IPS DF 6.9 (cell line): ENCODE measurements at regions not wholly inside any gene's neighbourhood (a gene's known extent, or its start where the extent isn't known, plus 50 kb on each side); places are given as distances from the start of the nearest gene placed in this dataset.
"Not testable (repeated sequence)": the region's sequence is repeated elsewhere in the genome, so short reads cannot be mapped to it uniquely, and the experiment has no call there.

Experiments used
- DNase-seq: peaks from one replicate; pipeline ENCODE4 v3.0.0-alpha.2; 2013; ENCODE audit warnings: low read depth, low spot score
- H3K27ac ChIP-seq: one replicate; pipeline ENCODE4 v1.5.1; 2013; ENCODE audit warnings: low read length, control low read depth
- H3K27me3 ChIP-seq: 2 replicates; pipeline ENCODE4 v1.6.1; 2013; ENCODE audit warnings: mild to moderate bottlenecking, low read length; ENCODE audit not compliant: control insufficient read depth, insufficient read depth
- H3K36me3 ChIP-seq: 2 replicates; pipeline ENCODE4 v1.6.1; 2013; ENCODE audit warnings: low read length; ENCODE audit not compliant: control insufficient read depth, insufficient read depth
- H3K4me1 ChIP-seq: 2 replicates; pipeline ENCODE4 v1.6.1; 2013; ENCODE audit warnings: low read length; ENCODE audit not compliant: control insufficient read depth, insufficient read depth
- H3K4me3 ChIP-seq: 2 replicates; pipeline ENCODE4 v1.5.1; 2013; ENCODE audit warnings: mild to moderate bottlenecking, low read length
- H3K9me3 ChIP-seq: 2 replicates; pipeline ENCODE4 v1.6.1; 2013; ENCODE audit warnings: low read length, inconsistent platforms; ENCODE audit not compliant: control insufficient read depth, insufficient read depth
- WGBS: extraction: QIAGEN DNeasy Blood & Tissue Kit; methylation state at CpG from one replicate; pipeline ENCODE4 v1.1.7; 2013; ENCODE audit warnings: mixed read lengths, missing lambda C conversion rate; ENCODE audit not compliant: insufficient read length, insufficient coverage; 5-methylcytosine and 5-hydroxymethylcytosine counted together

DNA sequence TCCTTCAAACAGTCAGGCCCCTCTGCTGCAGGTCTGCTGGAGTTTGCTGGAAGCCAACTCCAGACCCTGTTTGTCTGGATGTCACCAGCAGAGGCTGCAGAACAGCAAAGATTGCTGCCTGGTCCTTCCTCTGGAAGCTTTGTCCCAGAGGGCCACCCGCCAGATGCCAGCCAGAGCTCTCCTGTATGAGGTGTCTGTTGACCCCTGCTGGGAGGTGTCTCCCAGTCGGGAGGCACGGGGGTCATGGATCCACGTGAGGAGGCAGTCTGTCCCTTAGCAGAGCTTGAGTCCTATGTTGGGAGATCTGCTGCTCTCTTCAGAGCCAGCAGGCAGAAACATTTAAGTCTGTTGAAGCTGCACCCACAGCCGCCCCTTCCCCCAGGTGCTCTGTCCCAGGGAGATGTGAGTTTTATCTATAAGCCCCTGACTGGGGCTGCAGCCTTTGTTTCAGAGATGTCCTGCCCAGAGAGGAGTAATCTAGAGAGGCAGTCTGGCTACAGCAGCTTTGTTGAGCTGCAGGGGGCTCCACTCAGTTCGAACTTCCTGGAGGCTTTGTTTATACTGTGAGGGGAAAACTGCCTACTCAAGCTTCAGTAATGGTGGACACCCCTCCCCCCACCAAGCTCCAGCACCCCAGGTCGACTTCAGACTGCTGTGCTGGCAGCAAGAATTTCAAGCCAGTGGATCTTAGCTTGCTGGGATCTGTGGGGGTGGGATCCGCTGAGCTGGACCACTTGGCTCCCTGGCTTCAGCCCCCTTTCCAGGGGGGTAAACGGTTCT lies 72.1 kb downstream of the OGFRL1 start:
- H3K4me3 ChIP-seq, H3K27ac ChIP-seq, H3K36me3 ChIP-seq, H3K27me3 ChIP-seq, H3K9me3 ChIP-seq, DNase-seq, H3K4me1 ChIP-seq: not testable (repeated sequence)
- WGBS, result no CpG with 5 or more reads among the region's 9 CpGs

DNA sequence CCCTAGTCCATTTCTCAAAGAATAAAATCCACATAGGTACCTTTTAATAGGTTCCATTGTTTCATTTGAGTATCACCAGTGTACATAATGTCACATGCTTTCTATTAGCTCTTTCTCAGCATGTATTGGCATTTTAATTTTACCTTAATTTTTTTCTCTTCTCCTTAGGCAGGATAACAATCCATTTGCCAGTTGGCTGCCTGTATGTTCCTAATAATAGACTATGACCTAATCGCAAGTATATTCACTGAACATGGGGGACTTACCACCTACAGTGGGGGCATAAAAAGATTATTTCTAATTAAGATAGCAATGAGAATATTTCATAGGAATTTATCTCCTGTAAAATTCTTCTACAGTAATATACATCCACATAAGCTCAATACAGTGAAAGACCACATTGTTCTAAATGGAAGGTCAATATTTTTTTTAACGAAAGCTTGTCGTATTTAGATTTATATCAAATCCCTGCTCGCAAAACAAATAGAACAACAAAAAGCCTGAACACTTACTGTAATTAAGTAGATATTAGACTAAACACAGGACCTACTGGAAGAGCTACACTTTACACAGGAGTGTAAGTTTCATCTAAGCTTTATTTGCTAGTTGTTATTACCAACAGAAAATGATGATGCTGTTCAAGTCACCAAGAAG lies 76.4 kb downstream of the OGFRL1 start:
- H3K4me3 ChIP-seq, result no peak overlapping the region
- H3K27ac ChIP-seq, result no peak overlapping the region
- no peaks in the 10 kb centered on the region for H3K36me3 ChIP-seq
- H3K27me3 ChIP-seq, result no peaks in the 10 kb centered on the region
- DNase-seq, result no peak
- H3K9me3 ChIP-seq, result no peaks in the 10 kb centered on the region
- no peaks in the 10 kb centered on the region for H3K4me1 ChIP-seq
- no CpG with 5 or more reads among the region's 4 CpGs for WGBS

DNA sequence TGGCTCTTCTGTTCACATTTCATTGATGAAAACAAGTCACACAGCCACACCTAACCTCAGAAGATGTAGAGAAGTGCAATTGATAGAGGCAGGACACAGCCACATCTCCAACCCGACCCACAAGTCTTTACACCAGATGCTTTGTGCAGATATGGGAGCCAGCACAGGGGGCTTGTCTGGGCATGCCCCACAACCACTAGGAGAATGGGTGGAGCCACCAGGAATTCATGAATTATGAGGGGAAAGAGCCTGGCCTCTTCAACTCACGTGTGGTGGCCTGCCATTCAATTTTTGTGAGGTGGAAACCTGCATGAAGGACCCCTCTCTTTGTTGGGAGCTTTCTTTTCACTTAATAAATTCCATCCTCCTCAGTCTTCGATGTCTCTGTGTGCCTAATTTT lies 79.1 kb downstream of the OGFRL1 start:
- WGBS, result no CpG with 5 or more reads among the region's 3 CpGs
- no peak for DNase-seq
- Histone ChIP-seq H3K27ac (no peak overlapping the region), H3K27me3 (no peaks in the 10 kb centered on the region), H3K4me3 (no peak overlapping the region), H3K4me1 (no peaks in the 10 kb centered on the region), H3K9me3 (no peaks in the 10 kb centered on the region), H3K36me3 (no peaks in the 10 kb centered on the region)

DNA sequence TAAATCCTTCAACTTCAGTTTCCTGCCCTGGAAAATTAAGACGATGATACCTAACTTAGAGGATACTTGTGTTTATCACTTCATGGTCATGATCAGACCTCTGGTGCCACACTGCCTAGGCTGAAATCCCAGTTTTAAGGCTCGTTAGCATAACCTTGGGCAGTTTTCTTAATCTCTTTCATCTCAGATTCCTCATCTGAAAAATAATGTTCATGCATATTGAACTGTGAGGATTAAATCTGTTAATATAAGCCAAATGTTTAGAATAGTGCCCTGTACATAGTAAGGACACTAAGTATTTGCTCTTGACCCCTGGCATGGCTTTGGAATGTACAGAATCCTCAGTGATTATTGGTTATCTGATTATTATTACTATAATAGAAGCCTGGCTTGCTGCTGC lies 79.7 kb downstream of the OGFRL1 start:
- Histone ChIP-seq H3K27me3 (no peaks in the 10 kb centered on the region), H3K27ac (no peak overlapping the region), H3K36me3 (no peaks in the 10 kb centered on the region), H3K4me1 (no peaks in the 10 kb centered on the region), H3K9me3 (no peaks in the 10 kb centered on the region), H3K4me3 (no peak overlapping the region)
- no peak for DNase-seq
- no CpG with 5 or more reads among the region's 2 CpGs for WGBS

DNA sequence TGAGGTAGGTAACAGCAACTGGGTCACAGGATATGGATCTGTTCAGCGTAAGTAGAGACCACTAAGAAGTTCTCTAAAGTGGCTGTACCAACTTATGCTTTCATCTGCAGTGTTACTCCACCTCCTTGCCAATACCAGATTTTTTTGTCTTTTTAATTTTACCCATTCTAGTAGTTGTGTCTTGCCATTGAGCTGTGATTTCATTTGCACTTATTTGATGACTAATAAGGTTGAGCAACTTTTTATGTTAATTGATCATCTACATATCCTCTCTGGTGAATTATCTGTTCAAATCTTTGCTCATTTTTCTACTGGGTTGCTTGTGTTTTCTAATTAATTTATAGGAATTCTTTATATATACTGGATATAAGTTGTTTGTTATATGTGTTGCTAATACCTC lies 82.9 kb downstream of the OGFRL1 start:
- Histone ChIP-seq H3K9me3 (no peaks in the 10 kb centered on the region), H3K36me3 (no peaks in the 10 kb centered on the region), H3K27ac (no peak overlapping the region), H3K4me3 (no peak overlapping the region), H3K27me3 (no peaks in the 10 kb centered on the region), H3K4me1 (no peaks in the 10 kb centered on the region)
- no CpG with 5 or more reads among the region's 1 CpG for WGBS
- DNase-seq, result no peak

DNA sequence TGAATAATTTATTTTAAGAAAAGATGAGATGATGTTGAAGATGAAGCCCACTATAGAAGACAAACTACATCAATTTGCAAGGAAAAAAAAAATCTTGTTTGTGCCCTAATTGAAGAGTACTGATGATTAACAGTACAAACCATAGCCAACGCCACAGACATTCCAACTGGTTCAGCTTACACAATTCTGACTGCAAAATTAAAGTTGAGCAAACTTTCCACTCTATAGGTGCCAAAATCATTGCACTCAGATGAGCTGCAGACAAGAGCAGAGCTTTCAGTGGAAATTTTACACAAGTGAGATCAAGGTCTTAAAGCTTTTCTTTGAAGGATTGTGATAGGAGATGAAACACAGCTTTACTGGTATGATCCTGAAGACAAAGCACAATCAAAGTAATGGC lies 85.3 kb downstream of the OGFRL1 start:
- H3K36me3 ChIP-seq, result no peaks in the 10 kb centered on the region
- no peaks in the 10 kb centered on the region for H3K27me3 ChIP-seq
- WGBS, result no CpG with 5 or more reads among the region's 1 CpG
- no peak for DNase-seq
- H3K4me1 ChIP-seq, result no peaks in the 10 kb centered on the region
- H3K27ac ChIP-seq, result no peak overlapping the region
- H3K9me3 ChIP-seq, result no peaks in the 10 kb centered on the region
- H3K4me3 ChIP-seq, result no peak overlapping the region

DNA sequence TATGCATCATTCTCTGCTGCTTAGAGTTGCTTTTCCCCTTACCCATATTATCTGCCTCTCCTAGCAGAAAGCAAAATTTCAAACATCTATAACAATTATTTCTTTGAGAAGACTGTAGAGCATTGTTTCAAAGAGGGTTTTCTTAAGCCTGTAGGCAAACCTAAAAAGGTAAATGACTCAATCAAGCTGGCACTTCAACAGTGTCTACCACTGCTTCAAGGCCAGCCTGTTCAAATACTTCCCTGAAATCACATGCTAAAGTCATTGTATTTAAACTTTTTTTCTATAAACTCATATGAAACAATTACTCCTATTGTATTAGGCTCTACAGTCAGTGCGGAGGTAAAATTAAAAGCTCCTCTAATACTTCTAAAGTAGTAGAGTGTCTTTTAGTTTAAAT lies 87.1 kb downstream of the OGFRL1 start:
- DNase-seq, result no peak
- Histone ChIP-seq H3K36me3 (no peaks in the 10 kb centered on the region), H3K9me3 (no peaks in the 10 kb centered on the region), H3K4me3 (no peak overlapping the region), H3K27me3 (no peaks in the 10 kb centered on the region), H3K27ac (no peak overlapping the region), H3K4me1 (no peaks in the 10 kb centered on the region)
- no CpG with 5 or more reads among the region's 1 CpG for WGBS

DNA sequence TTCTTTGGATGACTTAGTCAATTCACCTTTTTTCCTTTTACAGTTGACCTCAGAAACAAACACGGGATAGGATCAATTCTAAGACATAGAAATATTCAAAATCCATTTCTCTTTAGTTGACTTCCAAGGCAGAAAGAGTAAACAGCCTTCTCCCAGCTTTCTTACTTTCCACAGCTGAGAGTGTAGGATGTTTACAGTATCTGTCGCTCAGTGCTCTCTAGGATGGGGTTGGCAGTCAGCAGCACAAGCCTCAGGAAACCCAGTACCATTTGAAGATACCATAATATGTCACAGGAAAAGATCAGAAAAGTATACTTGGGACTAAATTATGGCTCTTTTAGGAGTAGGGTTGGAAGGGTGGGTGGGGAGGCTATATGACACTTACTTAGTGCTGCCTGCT lies 88.2 kb downstream of the OGFRL1 start:
- Histone ChIP-seq H3K36me3 (no peaks in the 10 kb centered on the region), H3K4me1 (no peaks in the 10 kb centered on the region), H3K27ac (no peak overlapping the region), H3K4me3 (no peak overlapping the region), H3K9me3 (no peaks in the 10 kb centered on the region), H3K27me3 (no peaks in the 10 kb centered on the region)
- no CpG with 5 or more reads among the region's 2 CpGs for WGBS
- DNase-seq, result no peak

DNA sequence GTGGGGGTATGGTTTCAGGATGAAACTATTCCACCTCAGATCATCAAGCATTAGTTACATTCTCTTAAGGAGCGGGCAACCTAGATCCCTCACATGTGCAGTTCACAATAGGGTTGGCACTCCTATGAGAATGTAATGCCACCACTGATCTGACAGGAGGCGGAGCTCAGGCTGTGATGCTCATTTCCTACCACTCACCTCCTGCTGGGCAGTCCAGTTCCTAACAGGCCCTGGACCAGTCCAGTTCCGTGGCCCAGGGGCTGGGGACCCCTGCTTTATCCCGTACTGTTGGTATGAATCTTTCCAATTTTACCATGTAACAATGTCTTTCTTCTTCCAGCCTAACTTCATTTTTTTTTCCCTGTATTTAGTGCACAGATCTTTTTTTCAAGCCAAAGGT lies 94.9 kb downstream of the OGFRL1 start:
- H3K4me3 ChIP-seq, result no peak overlapping the region
- no CpG with 5 or more reads among the region's 4 CpGs for WGBS
- no peaks in the 10 kb centered on the region for H3K9me3 ChIP-seq
- no peak overlapping the region for H3K27ac ChIP-seq
- no peaks in the 10 kb centered on the region for H3K27me3 ChIP-seq
- no peak for DNase-seq
- no peaks in the 10 kb centered on the region; the same call in 1 of the 2 replicates for H3K4me1 ChIP-seq
- H3K36me3 ChIP-seq, result no peaks in the 10 kb centered on the region

DNA sequence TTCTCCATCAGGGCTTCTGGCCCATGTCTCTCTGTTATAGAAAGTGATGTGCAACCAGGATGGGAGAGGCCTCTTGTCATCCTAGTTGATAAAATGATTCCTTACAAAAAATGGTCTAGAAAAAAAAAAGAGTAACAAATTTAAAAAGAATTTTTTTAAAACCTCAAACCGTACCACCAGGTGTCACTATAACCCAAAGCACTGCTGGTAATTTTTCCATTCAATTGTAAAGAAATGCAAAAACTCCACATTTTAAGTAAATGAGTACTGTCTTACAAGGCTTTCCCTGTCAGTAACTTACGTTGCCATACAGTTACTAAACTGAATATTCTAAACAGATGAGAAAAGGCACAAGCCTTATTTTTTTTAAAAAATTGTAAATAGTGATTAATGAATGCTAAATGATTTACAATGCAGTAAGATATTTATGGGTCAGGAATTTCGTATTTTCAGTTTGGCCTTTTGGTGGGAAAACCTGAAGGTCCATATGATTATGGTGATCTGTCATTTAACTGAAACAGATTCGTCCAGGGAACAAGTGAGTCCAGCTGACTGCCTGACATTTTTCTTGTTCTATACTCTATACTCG lies 95.4 kb downstream of the OGFRL1 start:
- no peak overlapping the region for H3K27ac ChIP-seq
- no peaks in the 10 kb centered on the region for H3K9me3 ChIP-seq
- no peak for DNase-seq
- H3K4me1 ChIP-seq, result no peaks in the 10 kb centered on the region; the same call in 1 of the 2 replicates
- no peaks in the 10 kb centered on the region for H3K36me3 ChIP-seq
- WGBS, result 100% methylated on average over 1 of the region's 5 CpGs
- H3K27me3 ChIP-seq, result no peaks in the 10 kb centered on the region
- no peak overlapping the region for H3K4me3 ChIP-seq
